Nephron progenitor cell (in vitro differentiated cells): ENCODE measurements at regions not wholly inside any gene's neighbourhood (a gene's known extent, or its start where the extent isn't known, plus 50 kb on each side); places are given as distances from the start of the nearest gene placed in this dataset.

Experiments
- DNase-seq: peaks from one replicate; pipeline ENCODE4 v3.0.0; 2021
- H3K27ac Mint-ChIP-seq: 2 replicates; pipeline ENCODE4 v1.8.0; 2021; ENCODE audit warnings: mild to moderate bottlenecking, moderate library complexity, mixed read lengths
- H3K27me3 Mint-ChIP-seq: 2 replicates; pipeline ENCODE4 v1.8.0; 2021; ENCODE audit warnings: mild to moderate bottlenecking, low read depth, mixed read lengths; ENCODE audit not compliant: poor library complexity
- H3K36me3 Mint-ChIP-seq: 2 replicates; pipeline ENCODE4 v1.8.0; 2021; ENCODE audit warnings: low read depth, mixed read lengths
- H3K4me1 Mint-ChIP-seq: 2 replicates; pipeline ENCODE4 v1.8.0; 2021; ENCODE audit warnings: mixed read lengths
- H3K4me3 Mint-ChIP-seq: 2 replicates; pipeline ENCODE4 v1.8.0; 2021; ENCODE audit warnings: mild to moderate bottlenecking, moderate library complexity, mixed read lengths
- H3K9me3 Mint-ChIP-seq: 2 replicates; pipeline ENCODE4 v1.8.0; 2021; ENCODE audit warnings: mild to moderate bottlenecking, moderate library complexity, mixed read lengths
- TF ChIP-seq, protein P1 (sequence below): fragments of 200-600 bp; sonication (generic); IDR thresholded peaks from 2 replicates; pipeline ENCODE4 v1.5.0; 2021; ENCODE audit warnings: antibody characterized with exemption

DNA sequence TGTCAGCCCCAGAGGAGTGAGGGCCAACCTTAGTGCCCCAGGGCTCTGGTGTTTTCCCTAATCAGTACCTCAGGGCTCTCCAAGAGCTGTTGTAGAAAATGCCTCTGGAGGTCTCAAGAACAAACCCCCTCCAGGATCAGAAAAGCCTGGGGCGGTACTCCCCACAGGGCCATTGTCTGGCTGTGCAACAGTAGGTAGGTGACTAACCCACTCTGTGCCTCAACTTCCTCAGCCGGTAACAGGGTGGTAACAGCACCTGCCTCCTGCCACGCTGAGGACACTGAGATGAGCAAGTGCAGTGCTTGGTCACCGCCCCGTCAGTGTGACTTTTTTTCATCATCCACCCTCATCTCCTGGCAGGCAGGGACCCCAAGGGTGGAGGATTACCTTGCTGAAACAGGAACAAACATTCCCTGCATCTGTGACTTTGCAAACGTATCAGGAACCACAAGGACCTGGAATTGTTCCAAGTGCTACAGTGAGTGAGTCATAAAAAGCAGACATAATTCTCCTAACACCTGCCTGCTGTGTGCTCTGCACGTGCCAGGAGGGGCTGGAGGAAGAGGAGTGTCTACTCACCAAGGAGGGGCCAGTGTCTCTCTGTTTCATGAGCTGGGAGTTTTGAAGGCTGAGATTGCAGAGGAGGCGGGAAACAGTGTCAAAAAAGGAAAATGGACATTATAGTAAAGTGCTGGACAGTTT lies 440.8 kb downstream of the NPHP4 start:
- no peak for DNase-seq
- Mint-ChIP-seq H3K27ac (no peak overlapping the region), H3K9me3 (peaks cover 27% of the 10 kb centered on the region), H3K4me1 (peaks cover 15% of the 10 kb centered on the region), H3K36me3 (no peaks in the 10 kb centered on the region), H3K27me3 (peaks cover 33% of the 10 kb centered on the region), H3K4me3 (no peak overlapping the region)
- TF ChIP-seq, protein P1, sequence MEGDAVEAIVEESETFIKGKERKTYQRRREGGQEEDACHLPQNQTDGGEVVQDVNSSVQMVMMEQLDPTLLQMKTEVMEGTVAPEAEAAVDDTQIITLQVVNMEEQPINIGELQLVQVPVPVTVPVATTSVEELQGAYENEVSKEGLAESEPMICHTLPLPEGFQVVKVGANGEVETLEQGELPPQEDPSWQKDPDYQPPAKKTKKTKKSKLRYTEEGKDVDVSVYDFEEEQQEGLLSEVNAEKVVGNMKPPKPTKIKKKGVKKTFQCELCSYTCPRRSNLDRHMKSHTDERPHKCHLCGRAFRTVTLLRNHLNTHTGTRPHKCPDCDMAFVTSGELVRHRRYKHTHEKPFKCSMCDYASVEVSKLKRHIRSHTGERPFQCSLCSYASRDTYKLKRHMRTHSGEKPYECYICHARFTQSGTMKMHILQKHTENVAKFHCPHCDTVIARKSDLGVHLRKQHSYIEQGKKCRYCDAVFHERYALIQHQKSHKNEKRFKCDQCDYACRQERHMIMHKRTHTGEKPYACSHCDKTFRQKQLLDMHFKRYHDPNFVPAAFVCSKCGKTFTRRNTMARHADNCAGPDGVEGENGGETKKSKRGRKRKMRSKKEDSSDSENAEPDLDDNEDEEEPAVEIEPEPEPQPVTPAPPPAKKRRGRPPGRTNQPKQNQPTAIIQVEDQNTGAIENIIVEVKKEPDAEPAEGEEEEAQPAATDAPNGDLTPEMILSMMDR = no peak

DNA sequence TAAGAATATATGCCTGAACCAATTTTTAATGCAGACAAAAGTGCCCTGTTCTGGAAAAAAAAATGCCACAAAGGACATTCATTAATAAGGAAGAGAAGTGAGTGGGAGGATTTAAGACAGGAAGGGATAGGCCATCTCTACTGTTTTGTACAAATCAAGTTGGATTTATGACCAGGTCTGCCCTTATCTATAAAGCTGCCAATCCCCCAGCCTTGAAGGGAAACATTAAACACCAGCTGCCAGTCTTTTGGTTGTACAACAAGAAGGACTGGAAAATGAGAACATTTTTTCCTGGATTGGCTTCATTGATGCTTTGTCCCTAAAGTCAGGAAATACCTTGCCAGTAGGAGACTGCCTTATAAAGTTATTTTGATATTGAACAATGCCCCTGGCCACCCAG lies 444.0 kb downstream of the NPHP4 start:
- H3K27me3 Mint-ChIP-seq = peaks cover 43% of the 10 kb centered on the region
- H3K4me1 Mint-ChIP-seq = peaks cover 15% of the 10 kb centered on the region
- peaks cover 16% of the 10 kb centered on the region for H3K9me3 Mint-ChIP-seq
- no peaks in the 10 kb centered on the region for H3K36me3 Mint-ChIP-seq
- H3K27ac Mint-ChIP-seq = no peak overlapping the region
- no peak for DNase-seq
- H3K4me3 Mint-ChIP-seq = no peak overlapping the region
- TF ChIP-seq, protein P1 = no peak

DNA sequence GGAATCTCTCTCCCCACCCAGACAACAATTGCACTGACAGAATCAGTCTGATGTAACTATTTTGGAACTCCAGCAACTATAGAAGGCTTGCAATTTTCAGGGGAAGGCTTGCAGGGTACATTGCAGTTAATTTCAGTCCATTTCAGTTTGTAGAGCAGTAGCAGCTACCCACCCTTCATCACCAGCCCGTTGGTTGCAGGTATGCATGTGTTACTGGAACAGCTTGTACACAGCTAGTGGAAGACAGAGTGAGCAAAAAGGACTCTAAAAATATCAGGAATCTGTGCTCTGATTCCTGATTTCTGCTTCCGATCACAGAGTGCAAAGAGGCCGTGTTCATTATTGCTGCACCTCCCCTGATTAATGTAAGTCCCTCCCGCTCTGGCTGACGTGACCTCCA lies 449.0 kb downstream of the NPHP4 start:
- Mint-ChIP-seq H3K36me3 (no peaks in the 10 kb centered on the region), H3K4me1 (peaks cover 8% of the 10 kb centered on the region), H3K9me3 (peaks cover 16% of the 10 kb centered on the region), H3K27ac (no peak overlapping the region), H3K27me3 (peaks cover 41% of the 10 kb centered on the region), H3K4me3 (no peak overlapping the region)
- DNase-seq = no peak
- TF ChIP-seq, protein P1 = no peak

DNA sequence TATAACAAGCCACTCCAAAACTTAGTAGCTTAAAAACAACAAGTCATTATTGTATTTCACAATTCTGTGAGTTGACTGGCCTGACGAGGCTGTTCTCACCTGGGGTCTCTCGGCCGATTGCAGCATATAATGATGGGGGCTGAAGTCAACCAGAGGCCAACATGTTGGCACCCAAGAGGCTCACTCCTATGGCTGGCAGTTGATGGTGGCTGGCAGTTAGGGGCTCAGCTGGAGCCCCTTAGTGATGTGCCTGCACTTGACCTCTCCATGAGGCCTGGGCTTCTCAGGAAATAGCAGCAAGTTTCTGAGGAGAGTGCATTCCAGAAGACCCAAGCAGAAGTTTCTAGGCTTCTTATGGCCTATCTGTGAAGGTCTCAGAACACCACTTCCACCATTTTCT lies 459.4 kb downstream of the NPHP4 start:
- no peak for DNase-seq
- Mint-ChIP-seq H3K36me3 (no peaks in the 10 kb centered on the region), H3K27me3 (peaks cover 49% of the 10 kb centered on the region), H3K4me1 (no peaks in the 10 kb centered on the region), H3K4me3 (no peak overlapping the region), H3K27ac (no peak overlapping the region), H3K9me3 (peaks cover 13% of the 10 kb centered on the region)
- TF ChIP-seq, protein P1 = no peak

DNA sequence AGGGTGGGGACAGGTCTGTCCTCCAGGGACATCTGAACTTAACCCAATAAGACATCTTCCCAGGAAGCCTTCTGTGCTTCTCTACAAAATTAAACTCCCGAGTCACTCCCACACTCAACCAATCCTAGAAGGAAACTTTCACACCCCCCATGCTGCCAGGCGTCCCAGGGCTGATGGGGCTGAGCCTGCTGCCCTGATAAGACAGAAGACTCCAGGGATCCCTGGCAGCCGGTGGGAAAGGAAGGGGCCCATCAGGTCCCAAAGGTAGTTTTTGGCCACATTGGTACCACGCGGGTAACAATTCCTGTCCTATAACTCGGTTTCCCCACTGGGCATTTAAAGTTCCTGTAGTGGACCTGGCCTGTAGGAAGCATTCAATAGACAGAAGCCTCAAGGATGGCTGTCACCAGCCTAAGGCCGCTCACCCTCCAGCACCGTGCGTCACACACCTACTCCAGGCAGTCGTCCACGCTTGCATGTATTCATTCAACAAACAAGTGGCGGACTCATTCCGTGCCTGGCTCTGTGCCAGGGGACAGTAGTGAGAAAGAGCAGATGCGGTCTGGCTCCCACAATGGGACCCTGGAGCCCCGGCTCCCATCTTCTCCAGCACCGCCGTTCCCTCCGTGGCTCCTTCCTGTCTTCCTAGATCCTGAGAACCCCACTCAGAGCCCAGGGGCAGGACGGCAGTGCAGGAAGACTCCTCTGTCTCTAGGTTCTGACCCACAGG lies 465.2 kb downstream of the NPHP4 start:
- no peak overlapping the region for H3K27ac Mint-ChIP-seq
- DNase-seq = no peak
- H3K4me3 Mint-ChIP-seq = no peak overlapping the region
- H3K9me3 Mint-ChIP-seq = peaks cover 13% of the 10 kb centered on the region
- H3K27me3 Mint-ChIP-seq = peaks cover 10% of the 10 kb centered on the region
- H3K4me1 Mint-ChIP-seq = no peaks in the 10 kb centered on the region
- H3K36me3 Mint-ChIP-seq = no peaks in the 10 kb centered on the region
- TF ChIP-seq, protein P1 = no peak

DNA sequence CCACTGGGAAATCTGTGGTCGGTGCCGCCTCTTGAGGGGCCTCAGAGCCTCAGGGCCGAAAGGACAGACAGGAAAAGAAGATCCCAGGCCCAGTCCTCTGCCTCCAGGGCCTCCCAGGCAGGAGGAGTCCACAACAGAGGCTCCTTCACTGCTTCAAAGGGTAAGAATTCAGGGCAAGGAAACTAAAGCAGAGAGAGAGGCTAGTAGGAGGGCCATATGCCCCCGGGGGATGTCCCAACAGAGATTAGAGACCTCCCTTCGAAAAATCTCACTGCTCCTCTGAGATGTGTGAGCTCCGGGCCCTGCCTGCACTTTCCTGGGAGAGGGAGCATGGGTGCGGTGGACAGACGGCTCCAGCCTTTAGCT lies 465.9 kb downstream of the NPHP4 start:
- Mint-ChIP-seq H3K36me3 (no peaks in the 10 kb centered on the region), H3K27ac (no peak overlapping the region), H3K27me3 (peaks cover 11% of the 10 kb centered on the region), H3K9me3 (peaks cover 13% of the 10 kb centered on the region), H3K4me1 (no peaks in the 10 kb centered on the region), H3K4me3 (no peak overlapping the region)
- DNase-seq = no peak
- TF ChIP-seq, protein P1 = no peak
